ENCODE measurements at regions not wholly inside any gene's neighbourhood (a gene's known extent, or its start where the extent isn't known, plus 50 kb on each side); places are given as distances from the start of the nearest gene placed in this dataset.

DNA sequence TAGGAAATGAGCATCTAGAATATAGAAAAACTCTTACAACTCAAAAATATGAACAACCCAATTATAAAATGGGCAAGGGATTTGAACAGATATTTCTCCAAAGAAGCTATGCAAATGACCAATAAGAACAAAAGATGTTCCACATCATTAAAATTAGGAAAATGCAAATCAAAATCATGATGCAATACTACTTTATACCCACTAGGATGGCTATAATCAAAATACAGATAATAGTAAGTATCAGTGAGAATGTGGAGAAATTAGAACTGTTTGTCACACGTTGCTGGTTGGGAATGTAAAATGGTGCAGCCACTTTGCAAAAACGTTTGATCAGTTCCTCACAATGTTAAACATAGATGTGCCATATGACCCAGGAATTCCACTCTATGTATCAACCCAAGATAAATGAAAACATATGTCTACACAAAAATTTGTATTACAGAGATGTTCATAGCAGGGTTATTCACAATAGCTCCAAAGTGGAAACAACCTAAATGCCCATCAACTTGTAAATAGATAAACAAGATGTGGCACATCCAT lies 558.4 kb downstream of the SLC4A3 start:
- TF ChIP-seq, protein P1, sequence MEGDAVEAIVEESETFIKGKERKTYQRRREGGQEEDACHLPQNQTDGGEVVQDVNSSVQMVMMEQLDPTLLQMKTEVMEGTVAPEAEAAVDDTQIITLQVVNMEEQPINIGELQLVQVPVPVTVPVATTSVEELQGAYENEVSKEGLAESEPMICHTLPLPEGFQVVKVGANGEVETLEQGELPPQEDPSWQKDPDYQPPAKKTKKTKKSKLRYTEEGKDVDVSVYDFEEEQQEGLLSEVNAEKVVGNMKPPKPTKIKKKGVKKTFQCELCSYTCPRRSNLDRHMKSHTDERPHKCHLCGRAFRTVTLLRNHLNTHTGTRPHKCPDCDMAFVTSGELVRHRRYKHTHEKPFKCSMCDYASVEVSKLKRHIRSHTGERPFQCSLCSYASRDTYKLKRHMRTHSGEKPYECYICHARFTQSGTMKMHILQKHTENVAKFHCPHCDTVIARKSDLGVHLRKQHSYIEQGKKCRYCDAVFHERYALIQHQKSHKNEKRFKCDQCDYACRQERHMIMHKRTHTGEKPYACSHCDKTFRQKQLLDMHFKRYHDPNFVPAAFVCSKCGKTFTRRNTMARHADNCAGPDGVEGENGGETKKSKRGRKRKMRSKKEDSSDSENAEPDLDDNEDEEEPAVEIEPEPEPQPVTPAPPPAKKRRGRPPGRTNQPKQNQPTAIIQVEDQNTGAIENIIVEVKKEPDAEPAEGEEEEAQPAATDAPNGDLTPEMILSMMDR (IDR thresholded peaks at IDR 0.05) = no peak
- TF ChIP-seq POLR2A (IDR thresholded peaks at IDR 0.05) = no peak
